AG09309 (cell line): ENCODE measurements at regions not wholly inside any gene's neighbourhood (a gene's known extent, or its start where the extent isn't known, plus 50 kb on each side); places are given as distances from the start of the nearest gene placed in this dataset.
"Not testable (repeated sequence)": the region's sequence is repeated elsewhere in the genome, so short reads cannot be mapped to it uniquely, and the experiment has no call there.

Source experiments
- DNase-seq: peaks from one replicate; pipeline ENCODE4 v3.0.0-alpha.2; 2010; ENCODE audit warnings: low read depth
- H3K4me3 ChIP-seq: 2 replicates; pipeline ENCODE4 v1.5.1; 2011; ENCODE audit warnings: mild to moderate bottlenecking, low read depth, low read length, moderate library complexity; ENCODE audit not compliant: control insufficient read depth
- CTCF ChIP-seq: IDR thresholded peaks from 2 replicates; pipeline ENCODE4 v1.5.1; 2011; ENCODE audit warnings: mild to moderate bottlenecking, low read depth, low read length, inconsistent platforms; ENCODE audit not compliant: insufficient read depth, control insufficient read depth; ENCODE audit errors: missing control alignments

- H3K4me3 ChIP-seq: no peak overlapping the region
- TF ChIP-seq CTCF: no peak
- no peak for DNase-seq
These were observed 329.6 kb downstream of the SLITRK5 start for GRCh38 chr13:88000787-88001186.

- no peak for TF ChIP-seq CTCF
- no peak overlapping the region for H3K4me3 ChIP-seq
- no peak for DNase-seq
These were observed 334.0 kb downstream of the SLITRK5 start for GRCh38 chr13:88005188-88005587.

GRCh38 chr13:88014527-88014926, 343.4 kb downstream of the SLITRK5 start:
- DNase-seq: no peak
- H3K4me3 ChIP-seq: no peak overlapping the region
- TF ChIP-seq CTCF: no peak

GRCh38 chr13:88022431-88023208, 351.4 kb downstream of the SLITRK5 start:
- TF ChIP-seq CTCF: no peak
- no peak for DNase-seq
- no peak overlapping the region for H3K4me3 ChIP-seq

GRCh38 chr13:88026241-88026640, 355.1 kb downstream of the SLITRK5 start:
- no peak overlapping the region for H3K4me3 ChIP-seq
- DNase-seq: no peak
- TF ChIP-seq CTCF: no peak

GRCh38 chr13:88031980-88032559, 360.9 kb downstream of the SLITRK5 start:
- DNase-seq: no peak
- no peak for TF ChIP-seq CTCF
- H3K4me3 ChIP-seq: no peak overlapping the region

- not testable (repeated sequence) for H3K4me3 ChIP-seq, DNase-seq
These were observed 365.0 kb downstream of the SLITRK5 start for GRCh38 chr13:88036205-88036604.
